ENCODE measurements at regions not wholly inside any gene's neighbourhood (a gene's known extent, or its start where the extent isn't known, plus 50 kb on each side); places are given as distances from the start of the nearest gene placed in this dataset.

DNA sequence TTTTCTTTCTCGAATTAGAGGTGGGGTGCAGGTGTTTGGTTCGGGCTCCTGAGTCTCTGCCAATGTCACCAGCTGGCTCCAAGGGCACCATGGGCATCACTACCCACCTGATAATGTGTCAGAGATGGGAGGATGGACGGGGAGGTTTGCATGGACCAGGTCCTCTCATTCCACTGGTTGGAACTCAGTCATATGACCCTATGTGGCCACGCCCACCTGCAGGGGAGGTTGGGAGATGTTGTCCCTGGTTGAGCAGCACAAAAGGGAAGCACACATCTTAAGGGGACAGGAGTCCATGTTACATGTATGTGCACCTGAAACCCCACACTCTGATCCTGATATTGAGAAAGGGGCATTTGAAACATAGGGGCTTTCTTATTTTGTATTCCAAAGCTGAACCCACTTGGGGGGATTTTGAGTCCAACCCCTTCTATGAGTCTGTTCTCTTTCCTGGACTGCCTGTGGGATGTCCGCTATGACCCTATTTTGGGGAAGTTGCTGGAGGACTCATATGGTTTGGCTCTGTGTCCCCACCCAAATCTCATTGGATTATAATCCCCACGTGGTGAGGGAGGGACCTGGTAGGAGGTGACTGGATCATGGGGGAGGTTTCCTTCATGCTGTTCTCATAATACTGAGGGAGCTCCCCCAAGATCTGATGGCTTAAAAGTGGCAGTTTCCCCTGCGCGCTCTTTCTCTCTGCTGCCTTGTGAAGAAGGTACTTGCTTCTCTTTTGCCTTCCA lies 66.9 kb upstream of the BAIAP2L1 start:
- Histone ChIP-seq H3K4me1 (peaks cover 0 to 9% (median 0%) of the 10 kb centered on the region in 9 donors), H3K36me3 (no peaks in the 10 kb centered on the region), H3K27me3 (peaks cover 0 to 76% (median 35%) of the 10 kb centered on the region in 7 donors), H3K27ac (no peak overlapping the region), H3K9me3 (peaks cover 0 to 10% (median 0%) of the 10 kb centered on the region in 11 donors), H3K4me3 (no peak overlapping the region)
- no peak for DNase-seq
- intact Hi-C loops (cut with DNase I), result no loop called here
- WGBS, 2 donors, result 76 to 81% methylated on average over 8 of the region's 8 CpGs
- TF ChIP-seq, protein P1, sequence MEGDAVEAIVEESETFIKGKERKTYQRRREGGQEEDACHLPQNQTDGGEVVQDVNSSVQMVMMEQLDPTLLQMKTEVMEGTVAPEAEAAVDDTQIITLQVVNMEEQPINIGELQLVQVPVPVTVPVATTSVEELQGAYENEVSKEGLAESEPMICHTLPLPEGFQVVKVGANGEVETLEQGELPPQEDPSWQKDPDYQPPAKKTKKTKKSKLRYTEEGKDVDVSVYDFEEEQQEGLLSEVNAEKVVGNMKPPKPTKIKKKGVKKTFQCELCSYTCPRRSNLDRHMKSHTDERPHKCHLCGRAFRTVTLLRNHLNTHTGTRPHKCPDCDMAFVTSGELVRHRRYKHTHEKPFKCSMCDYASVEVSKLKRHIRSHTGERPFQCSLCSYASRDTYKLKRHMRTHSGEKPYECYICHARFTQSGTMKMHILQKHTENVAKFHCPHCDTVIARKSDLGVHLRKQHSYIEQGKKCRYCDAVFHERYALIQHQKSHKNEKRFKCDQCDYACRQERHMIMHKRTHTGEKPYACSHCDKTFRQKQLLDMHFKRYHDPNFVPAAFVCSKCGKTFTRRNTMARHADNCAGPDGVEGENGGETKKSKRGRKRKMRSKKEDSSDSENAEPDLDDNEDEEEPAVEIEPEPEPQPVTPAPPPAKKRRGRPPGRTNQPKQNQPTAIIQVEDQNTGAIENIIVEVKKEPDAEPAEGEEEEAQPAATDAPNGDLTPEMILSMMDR (IDR thresholded peaks at IDR 0.05), result no peak
- ATAC-seq, result no peak

GRCh38 chr7:98465022-98465421 lies 64.1 kb upstream of the BAIAP2L1 start:
- TF ChIP-seq, protein P1 (IDR thresholded peaks at IDR 0.05), result no peak
- H3K4me3 ChIP-seq, result no peak overlapping the region
- H3K9me3 ChIP-seq, result peaks cover 0 to 10% (median 0%) of the 10 kb centered on the region in 11 donors
- H3K27ac ChIP-seq, result no peak overlapping the region
- no peaks in the 10 kb centered on the region for H3K4me1 ChIP-seq
- no peak for DNase-seq
- H3K36me3 ChIP-seq, result no peaks in the 10 kb centered on the region
- 84 to 86% methylated on average over 8 of the region's 8 CpGs for WGBS, 2 donors
- intact Hi-C loops (cut with DNase I), result no loop called here
- no peak for ATAC-seq
- H3K27me3 ChIP-seq, result peaks cover 0 to 66% (median 10%) of the 10 kb centered on the region in 7 donors

DNA sequence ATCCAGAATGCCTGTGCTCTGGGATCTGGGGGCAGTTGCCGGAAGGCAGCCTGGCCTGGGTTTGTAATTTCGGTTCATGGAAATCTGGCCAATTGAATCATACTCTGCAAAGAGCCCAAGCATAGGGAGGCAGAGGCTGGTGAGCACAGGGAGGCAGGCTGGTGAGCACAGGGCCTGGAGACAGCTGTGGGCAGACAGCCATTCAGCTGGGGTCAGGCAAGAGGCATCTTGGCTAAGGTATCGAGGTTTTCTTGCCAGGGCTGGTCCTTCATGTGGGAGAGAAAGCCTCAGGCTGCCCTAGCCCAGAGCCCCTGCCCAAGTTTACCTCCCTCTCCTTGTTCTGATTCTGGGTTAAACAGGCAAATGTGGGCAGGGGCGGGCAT lies 63.7 kb upstream of the BAIAP2L1 start:
- Histone ChIP-seq H3K4me3 (no peak overlapping the region), H3K9me3 (peaks cover 0 to 6% (median 0%) of the 10 kb centered on the region in 11 donors), H3K36me3 (no peaks in the 10 kb centered on the region), H3K27me3 (peaks cover 0 to 61% (median 5%) of the 10 kb centered on the region in 7 donors), H3K4me1 (no peaks in the 10 kb centered on the region), H3K27ac (no peak overlapping the region)
- DNase-seq (no peak), ATAC-seq (no peak)
- 77 to 80% methylated on average over 4 of the region's 4 CpGs for WGBS, 2 donors
- TF ChIP-seq, protein P1 (IDR thresholded peaks at IDR 0.05), result no peak
- intact Hi-C loops (cut with DNase I), result no loop called here

DNA sequence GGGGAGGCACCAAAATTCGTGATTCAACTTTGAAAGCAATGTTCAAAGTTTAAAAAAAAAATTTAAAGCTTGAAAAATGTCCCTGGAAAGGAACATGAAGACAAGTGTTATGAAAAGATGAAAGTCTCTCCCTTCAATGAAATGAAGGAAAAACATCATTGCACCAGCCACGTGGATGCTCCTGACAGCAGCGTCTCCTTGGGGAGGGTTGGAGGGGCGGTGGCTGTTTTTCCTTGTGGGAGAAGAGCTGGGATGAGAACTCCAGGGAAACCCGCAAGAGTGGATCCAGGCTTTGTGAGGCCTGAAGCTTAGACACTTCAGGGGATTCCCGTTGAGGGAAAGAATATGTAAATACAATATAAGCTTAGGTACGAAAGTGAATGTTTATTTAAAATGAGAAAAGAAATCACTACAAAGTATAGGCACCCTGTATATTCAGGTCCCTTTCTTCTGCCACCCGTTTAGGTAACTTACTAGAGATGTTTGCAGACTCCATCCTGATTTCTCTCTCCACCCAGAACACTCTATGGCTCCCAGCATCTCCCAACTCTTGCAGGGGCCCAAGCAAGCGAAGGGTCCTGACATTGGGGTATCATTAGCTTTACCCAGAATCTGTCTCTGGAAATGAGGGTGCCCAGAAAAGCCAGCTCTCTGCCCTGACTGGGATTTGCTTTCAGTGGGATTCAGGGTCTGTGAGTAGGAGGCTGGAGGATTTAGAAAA lies 63.1 kb upstream of the BAIAP2L1 start:
- H3K4me3 ChIP-seq, result no peak overlapping the region
- H3K27me3 ChIP-seq, result peaks cover 0 to 55% (median 0%) of the 10 kb centered on the region in 7 donors
- no peaks in the 10 kb centered on the region for H3K4me1 ChIP-seq
- no peak overlapping the region for H3K27ac ChIP-seq
- WGBS, 2 donors, result 64 to 65% methylated on average over 9 of the region's 9 CpGs
- intact Hi-C loops (cut with DNase I), result no loop called here
- H3K9me3 ChIP-seq, result peaks cover 0 to 4% (median 0%) of the 10 kb centered on the region in 11 donors
- TF ChIP-seq, protein P1 (IDR thresholded peaks at IDR 0.05), result no peak
- DNase-seq (no peak), ATAC-seq (no peak)
- no peaks in the 10 kb centered on the region for H3K36me3 ChIP-seq
